Nephron (organoid): ENCODE measurements at regions not wholly inside any gene's neighbourhood (a gene's known extent, or its start where the extent isn't known, plus 50 kb on each side); places are given as distances from the start of the nearest gene placed in this dataset.

Experiments used
- H3K27ac Mint-ChIP-seq, 3 experiments: 2 replicates each; pipeline ENCODE4 v1.8.0; 2020; ENCODE audit warnings: mixed read lengths in 3 of 3, mild to moderate bottlenecking in 2 of 3, moderate library complexity in 1 of 3
- H3K27me3 Mint-ChIP-seq: 2 replicates; pipeline ENCODE4 v1.8.0; 2021; ENCODE audit warnings: low read depth, mild to moderate bottlenecking, moderate library complexity, mixed read lengths
- H3K36me3 Mint-ChIP-seq: 2 replicates; pipeline ENCODE4 v1.8.0; 2020; ENCODE audit warnings: low read depth, mixed read lengths
- H3K4me1 Mint-ChIP-seq: 2 replicates; pipeline ENCODE4 v1.8.0; 2020; ENCODE audit warnings: mixed read lengths
- H3K4me3 Mint-ChIP-seq, 3 experiments: 2 replicates each; pipeline ENCODE4 v1.8.0; 2020; ENCODE audit warnings: mild to moderate bottlenecking in 3 of 3, mixed read lengths in 3 of 3, moderate library complexity in 2 of 3
- H3K9me3 Mint-ChIP-seq: 2 replicates; pipeline ENCODE4 v1.8.0; 2020; ENCODE audit warnings: mixed read lengths
- TF ChIP-seq, protein P1 (sequence below), 3 experiments: fragments of 200-600 bp; sonication (generic); IDR thresholded peaks; one replicate each; pipeline ENCODE4 v1.5.0; 2021; ENCODE audit warnings: antibody characterized with exemption in 3 of 3; ENCODE audit not compliant: unreplicated experiment in 3 of 3

DNA sequence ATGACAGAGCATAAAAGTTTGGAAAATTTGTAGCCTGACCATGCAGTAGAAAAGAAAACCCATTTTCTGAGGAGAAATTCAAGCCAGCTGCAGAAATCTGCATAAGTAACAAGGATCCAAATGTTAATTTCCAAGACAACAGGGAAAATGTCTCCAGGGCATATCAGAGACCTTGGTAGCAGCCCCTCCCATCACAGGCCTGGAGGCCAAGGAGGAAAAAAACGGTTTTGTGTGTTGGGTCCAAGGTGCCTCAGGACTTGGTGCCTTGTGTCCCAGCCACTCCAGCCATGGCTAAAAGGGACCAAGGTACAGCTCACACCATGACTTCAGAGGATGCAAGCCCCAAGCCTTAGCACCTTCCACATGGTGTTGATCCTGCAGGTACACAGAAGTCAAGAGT, 324.4 kb downstream of the ETAA1 start:
- peaks cover 5% of the 10 kb centered on the region for H3K36me3 Mint-ChIP-seq
- TF ChIP-seq, protein P1, sequence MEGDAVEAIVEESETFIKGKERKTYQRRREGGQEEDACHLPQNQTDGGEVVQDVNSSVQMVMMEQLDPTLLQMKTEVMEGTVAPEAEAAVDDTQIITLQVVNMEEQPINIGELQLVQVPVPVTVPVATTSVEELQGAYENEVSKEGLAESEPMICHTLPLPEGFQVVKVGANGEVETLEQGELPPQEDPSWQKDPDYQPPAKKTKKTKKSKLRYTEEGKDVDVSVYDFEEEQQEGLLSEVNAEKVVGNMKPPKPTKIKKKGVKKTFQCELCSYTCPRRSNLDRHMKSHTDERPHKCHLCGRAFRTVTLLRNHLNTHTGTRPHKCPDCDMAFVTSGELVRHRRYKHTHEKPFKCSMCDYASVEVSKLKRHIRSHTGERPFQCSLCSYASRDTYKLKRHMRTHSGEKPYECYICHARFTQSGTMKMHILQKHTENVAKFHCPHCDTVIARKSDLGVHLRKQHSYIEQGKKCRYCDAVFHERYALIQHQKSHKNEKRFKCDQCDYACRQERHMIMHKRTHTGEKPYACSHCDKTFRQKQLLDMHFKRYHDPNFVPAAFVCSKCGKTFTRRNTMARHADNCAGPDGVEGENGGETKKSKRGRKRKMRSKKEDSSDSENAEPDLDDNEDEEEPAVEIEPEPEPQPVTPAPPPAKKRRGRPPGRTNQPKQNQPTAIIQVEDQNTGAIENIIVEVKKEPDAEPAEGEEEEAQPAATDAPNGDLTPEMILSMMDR (IDR thresholded peaks at IDR 0.05; ENCODE audit: unreplicated experiment in 3 of 3) = no peak
- peaks cover 11% of the 10 kb centered on the region for H3K4me1 Mint-ChIP-seq
- no peak overlapping the region for H3K27ac Mint-ChIP-seq
- H3K4me3 Mint-ChIP-seq = no peak overlapping the region
- peaks cover 6% of the 10 kb centered on the region for H3K9me3 Mint-ChIP-seq
- H3K27me3 Mint-ChIP-seq = no peaks in the 10 kb centered on the region

DNA sequence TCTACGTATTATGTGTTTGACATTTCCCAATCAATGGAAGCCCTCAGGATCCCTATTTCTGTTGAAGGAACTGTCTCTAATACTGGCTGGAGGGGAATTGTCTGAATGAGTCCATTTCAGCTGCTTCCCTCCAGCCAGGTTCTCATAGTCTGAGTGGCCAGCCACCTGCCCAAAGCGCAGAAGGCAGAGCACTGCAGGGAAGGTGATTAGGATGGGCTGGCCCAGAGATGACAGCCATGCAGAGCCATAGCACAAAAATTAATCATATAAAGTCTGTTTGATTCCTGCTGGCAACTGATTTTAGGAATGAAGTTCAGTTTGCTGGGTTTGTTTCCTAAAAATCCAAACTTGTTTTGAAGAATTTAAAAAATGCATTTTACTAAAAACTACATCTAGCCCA, 327.1 kb downstream of the ETAA1 start:
- TF ChIP-seq, protein P1 (IDR thresholded peaks at IDR 0.05; ENCODE audit: unreplicated experiment in 3 of 3) = no peak
- H3K36me3 Mint-ChIP-seq = peaks cover 5% of the 10 kb centered on the region
- H3K4me3 Mint-ChIP-seq = no peak overlapping the region
- peaks cover 6% of the 10 kb centered on the region for H3K9me3 Mint-ChIP-seq
- no peak overlapping the region for H3K27ac Mint-ChIP-seq
- H3K27me3 Mint-ChIP-seq = no peaks in the 10 kb centered on the region
- H3K4me1 Mint-ChIP-seq = peaks cover 5% of the 10 kb centered on the region

DNA sequence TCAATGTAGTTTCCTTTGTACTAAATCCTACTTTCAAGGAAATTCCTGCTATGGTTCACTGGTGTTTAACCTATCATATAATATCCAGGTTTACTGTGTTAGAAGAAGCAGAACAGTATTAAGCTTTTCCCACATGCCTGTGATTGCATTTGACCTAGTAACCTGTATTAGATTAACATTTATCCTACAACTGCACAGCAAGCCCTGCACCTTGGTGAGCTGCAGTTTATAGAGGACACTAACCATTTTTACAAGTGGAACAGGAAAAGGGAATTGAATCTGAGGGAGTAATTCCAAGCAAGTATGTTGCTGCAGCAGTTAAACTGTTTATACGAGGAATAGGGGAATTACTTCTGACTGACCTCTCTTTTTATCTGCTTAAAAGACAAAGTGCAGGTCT, 328.6 kb downstream of the ETAA1 start:
- Mint-ChIP-seq H3K27me3 (no peaks in the 10 kb centered on the region), H3K4me1 (peaks cover 5% of the 10 kb centered on the region), H3K27ac (peak overlapping the region in 1 of 3 experiments; percentile 22), H3K4me3 (no peak overlapping the region), H3K36me3 (peaks cover 5% of the 10 kb centered on the region), H3K9me3 (peaks cover 6% of the 10 kb centered on the region)
- TF ChIP-seq, protein P1 (IDR thresholded peaks at IDR 0.05; ENCODE audit: unreplicated experiment in 3 of 3) = no peak

DNA sequence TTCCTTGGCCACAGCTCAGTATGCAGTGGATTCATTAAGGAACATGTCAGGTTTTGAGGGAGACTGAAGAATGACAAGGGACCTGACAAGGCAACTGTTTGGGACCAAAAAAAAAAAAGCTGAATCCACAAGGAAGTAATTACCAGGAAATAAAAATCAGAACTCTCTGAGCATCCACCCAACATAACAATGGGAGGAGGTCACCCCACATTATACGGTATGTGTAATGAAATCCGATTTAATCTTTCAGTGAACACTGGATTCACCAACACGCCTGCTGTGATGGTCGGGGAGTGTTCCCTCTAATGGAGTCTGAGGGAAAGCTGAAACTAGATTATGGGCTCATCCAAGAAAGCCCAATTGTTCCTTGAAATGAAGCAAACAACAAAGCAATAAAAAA, 329.3 kb downstream of the ETAA1 start:
- TF ChIP-seq, protein P1 (IDR thresholded peaks at IDR 0.05; ENCODE audit: unreplicated experiment in 3 of 3) = no peak
- H3K36me3 Mint-ChIP-seq = no peaks in the 10 kb centered on the region
- H3K27ac Mint-ChIP-seq = no peak overlapping the region
- H3K4me3 Mint-ChIP-seq = no peak overlapping the region
- no peaks in the 10 kb centered on the region for H3K27me3 Mint-ChIP-seq
- H3K9me3 Mint-ChIP-seq = no peaks in the 10 kb centered on the region
- peaks cover 5% of the 10 kb centered on the region for H3K4me1 Mint-ChIP-seq

DNA sequence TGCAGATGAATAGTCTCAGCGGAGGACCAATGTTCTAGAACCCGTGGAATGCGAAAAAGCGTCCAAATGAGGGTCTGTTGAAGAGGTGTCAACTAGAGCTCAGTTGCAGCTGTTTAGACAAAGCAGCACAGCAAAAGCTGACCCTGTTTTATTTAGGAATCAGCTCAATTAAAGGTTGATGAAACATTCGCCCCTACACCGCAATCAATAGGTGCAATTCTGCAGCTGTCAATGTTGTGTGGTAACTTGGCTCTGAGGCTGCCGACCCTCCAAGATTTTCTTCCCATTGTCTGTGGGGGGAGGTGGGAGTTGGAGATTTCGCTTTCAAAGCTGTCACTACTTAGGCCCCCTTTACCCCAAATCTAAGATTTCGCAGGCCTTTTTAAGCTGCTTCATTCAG, 330.0 kb downstream of the ETAA1 start:
- no peaks in the 10 kb centered on the region for H3K9me3 Mint-ChIP-seq
- TF ChIP-seq, protein P1 (IDR thresholded peaks at IDR 0.05; ENCODE audit: unreplicated experiment in 3 of 3) = no peak
- H3K4me3 Mint-ChIP-seq = no peak overlapping the region
- H3K4me1 Mint-ChIP-seq = peaks cover 5% of the 10 kb centered on the region
- H3K27me3 Mint-ChIP-seq = no peaks in the 10 kb centered on the region
- no peak overlapping the region for H3K27ac Mint-ChIP-seq
- no peaks in the 10 kb centered on the region for H3K36me3 Mint-ChIP-seq

DNA sequence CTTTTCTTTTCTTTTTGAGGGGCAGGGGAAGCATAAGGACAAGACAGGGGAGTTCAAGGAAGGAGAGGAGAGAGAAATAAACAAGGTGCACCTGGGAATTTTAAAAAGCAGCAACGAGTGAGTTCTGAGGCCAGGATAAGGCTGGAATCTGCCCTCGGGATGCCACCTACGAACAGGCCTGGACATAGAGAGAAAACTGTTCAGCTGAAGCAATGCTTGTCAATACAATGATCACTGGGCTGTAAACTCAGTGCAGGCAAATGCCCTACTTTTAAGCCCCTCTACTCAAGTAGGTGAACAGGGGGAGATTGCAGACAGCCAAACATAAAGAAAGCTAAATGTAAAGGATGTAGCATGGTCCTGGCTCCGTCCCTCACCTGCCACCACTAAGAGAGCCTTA, 330.5 kb downstream of the ETAA1 start:
- no peaks in the 10 kb centered on the region for H3K27me3 Mint-ChIP-seq
- no peaks in the 10 kb centered on the region for H3K36me3 Mint-ChIP-seq
- no peak overlapping the region for H3K27ac Mint-ChIP-seq
- no peaks in the 10 kb centered on the region for H3K9me3 Mint-ChIP-seq
- peaks cover 5% of the 10 kb centered on the region for H3K4me1 Mint-ChIP-seq
- no peak overlapping the region for H3K4me3 Mint-ChIP-seq
- TF ChIP-seq, protein P1 (IDR thresholded peaks at IDR 0.05; ENCODE audit: unreplicated experiment in 3 of 3) = no peak
